ENCODE measurements at regions not wholly inside any gene's neighbourhood (a gene's known extent, or its start where the extent isn't known, plus 50 kb on each side); places are given as distances from the start of the nearest gene placed in this dataset.

DNA sequence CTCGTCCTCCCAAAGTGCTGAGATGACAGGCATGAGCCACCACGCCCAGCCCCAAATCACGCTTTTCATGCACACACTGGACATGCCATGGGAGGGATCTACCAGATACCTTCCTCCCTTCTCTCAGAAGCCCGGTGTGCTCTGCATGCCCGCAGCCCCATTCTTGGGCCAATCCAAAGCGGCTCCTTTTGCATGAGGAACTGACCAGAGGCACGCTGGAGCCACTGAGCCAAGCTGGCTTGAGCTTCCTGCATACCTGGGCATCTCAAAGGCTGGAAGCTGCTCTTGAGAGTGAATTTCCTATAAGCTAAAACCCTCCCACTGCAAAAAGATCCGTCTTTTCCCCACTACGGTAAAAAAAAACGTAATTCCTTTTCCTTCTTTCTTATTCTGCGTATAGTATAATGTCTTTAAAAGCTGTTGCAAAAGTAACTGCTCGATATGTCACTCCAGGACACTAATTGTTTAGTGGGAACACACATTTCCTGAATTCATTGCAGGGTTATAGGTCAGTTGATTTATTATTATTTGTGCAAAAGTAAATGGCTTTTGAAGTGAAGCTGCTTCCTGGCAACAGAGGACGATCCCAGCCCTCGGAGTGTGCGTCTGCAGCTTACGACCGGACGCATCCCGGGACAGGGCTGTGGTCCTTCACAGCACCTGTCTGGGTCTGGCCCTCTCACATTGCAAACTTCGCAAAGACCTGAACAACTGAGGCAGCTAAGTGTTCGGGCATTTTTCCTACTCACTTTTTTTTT, 61.8 kb upstream of the ETS2 start:
- DNase-seq = no peak

- no peak for DNase-seq
These were observed 60.9 kb upstream of the ETS2 start for GRCh38 chr21:38744861-38745260.

- no peak for DNase-seq
These were observed 57.9 kb upstream of the ETS2 start for GRCh38 chr21:38747810-38748209.

DNA sequence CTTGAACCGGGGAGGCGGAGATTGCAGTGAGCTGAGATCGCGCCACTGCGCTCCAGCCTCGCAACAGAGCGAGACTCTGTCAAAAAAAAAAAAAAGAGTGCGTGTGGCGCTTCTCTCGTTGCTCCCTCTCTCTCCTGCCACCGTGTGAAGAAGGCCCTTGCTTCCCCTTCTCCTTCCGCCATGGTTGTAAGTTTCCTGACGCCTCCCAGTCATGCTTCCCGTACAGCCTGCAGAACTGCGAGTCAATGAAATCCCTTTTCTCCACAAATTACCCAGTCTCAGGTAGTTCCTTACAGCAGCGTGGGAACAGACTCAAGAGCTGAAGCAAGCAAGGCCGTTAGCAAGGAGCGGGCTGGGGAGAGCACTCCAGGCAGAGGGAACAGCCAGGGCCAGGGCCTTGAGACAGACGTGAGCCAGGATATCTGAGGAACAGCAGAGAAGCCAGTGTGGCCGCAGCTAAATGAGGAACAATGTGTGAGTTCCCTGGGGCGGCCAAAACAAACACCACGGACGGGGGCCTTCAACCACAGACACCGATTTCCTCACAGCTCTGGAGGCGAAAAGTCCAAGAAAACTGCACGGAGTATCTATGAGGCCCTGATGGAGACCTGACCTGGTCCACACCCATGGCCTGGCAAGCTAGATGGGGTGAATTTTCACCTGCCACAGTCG, 54.2 kb upstream of the ETS2 start:
- no peak for DNase-seq

DNA sequence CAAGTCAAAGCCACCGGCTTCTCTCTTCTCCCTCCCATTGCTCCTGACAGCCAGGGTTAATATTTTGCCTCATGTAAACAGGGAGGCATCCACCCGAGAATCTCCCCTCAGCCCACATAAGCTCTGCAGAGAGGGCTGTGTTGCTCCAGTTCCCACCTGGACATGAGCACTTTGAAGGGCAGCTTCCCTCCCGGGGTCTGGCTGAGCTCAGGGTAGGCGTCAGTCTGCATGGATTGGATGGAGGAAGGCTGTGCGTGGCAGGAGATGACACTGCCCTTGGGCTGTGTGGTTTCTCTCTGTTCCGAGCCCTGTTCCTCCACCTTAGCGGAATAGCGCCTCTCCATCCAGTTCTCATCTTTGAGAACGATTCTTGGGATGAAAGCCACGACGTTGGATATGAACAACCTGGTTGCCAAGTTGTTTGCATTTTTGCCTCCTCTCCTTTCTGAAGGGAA, 53.7 kb upstream of the ETS2 start:
- no peak for DNase-seq

- no peak for DNase-seq
These were observed 52.6 kb upstream of the ETS2 start for GRCh38 chr21:38753114-38753513.

- no peak for DNase-seq
These were observed 52.2 kb upstream of the ETS2 start for GRCh38 chr21:38753557-38753971.

Data from OCI-M1 (cell line).